ENCODE measurements at regions not wholly inside any gene's neighbourhood (a gene's known extent, or its start where the extent isn't known, plus 50 kb on each side); places are given as distances from the start of the nearest gene placed in this dataset.

DNA sequence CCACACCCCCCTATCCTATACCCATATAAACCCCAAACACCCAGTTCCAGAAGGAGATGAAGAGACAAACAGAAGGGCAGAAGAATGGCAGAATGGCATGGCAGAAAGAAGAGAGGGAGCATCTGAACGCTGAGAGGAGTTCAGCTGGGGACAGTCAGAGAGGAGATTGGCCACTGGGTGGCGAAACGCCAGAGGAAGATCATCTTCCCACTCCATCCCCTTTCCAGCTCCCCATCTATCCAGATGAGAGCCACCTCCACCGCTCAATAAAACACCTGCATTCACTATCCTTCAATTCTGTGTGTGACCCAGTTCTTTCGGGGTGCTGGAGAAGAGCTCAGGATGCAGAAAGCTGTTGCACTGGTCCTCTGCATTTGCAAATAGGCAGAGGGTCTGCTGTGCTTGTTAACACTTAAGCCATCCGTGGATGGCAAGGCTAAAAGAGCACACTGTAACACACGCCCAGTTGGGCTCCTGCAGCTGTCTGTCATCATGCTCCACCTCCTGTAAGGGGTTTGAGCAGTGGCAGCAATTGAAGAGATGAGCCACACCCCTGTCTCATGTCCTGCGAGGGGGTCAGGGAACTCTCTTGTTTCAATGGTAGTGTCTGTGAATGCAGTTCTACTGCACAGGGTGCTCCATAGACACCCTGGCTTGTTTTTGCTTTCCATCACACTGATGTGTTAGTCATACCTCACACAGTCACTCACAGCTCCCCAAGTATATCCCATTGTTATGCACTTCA lies 1034.8 kb upstream of the RBFOX1 start:
- H3K27ac Mint-ChIP-seq (ENCODE audit: unreplicated experiment): no peak overlapping the region
- no TSS peak for BruUV-seq (replicated peaks)
- no peak overlapping the region for H3K4me3 Mint-ChIP-seq (ENCODE audit: low read depth, unreplicated experiment)
- H3K36me3 Mint-ChIP-seq (ENCODE audit: insufficient read depth, unreplicated experiment): no peaks in the 10 kb centered on the region
- TF ChIP-seq, protein P1, sequence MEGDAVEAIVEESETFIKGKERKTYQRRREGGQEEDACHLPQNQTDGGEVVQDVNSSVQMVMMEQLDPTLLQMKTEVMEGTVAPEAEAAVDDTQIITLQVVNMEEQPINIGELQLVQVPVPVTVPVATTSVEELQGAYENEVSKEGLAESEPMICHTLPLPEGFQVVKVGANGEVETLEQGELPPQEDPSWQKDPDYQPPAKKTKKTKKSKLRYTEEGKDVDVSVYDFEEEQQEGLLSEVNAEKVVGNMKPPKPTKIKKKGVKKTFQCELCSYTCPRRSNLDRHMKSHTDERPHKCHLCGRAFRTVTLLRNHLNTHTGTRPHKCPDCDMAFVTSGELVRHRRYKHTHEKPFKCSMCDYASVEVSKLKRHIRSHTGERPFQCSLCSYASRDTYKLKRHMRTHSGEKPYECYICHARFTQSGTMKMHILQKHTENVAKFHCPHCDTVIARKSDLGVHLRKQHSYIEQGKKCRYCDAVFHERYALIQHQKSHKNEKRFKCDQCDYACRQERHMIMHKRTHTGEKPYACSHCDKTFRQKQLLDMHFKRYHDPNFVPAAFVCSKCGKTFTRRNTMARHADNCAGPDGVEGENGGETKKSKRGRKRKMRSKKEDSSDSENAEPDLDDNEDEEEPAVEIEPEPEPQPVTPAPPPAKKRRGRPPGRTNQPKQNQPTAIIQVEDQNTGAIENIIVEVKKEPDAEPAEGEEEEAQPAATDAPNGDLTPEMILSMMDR (IDR thresholded peaks at IDR 0.05; ENCODE audit: unreplicated experiment): no peak
- no peaks in the 10 kb centered on the region for H3K4me1 Mint-ChIP-seq (ENCODE audit: low read depth, unreplicated experiment)
- intact Hi-C loops (cut with micrococcal nuclease; ENCODE audit: unreplicated experiment): no loop called here
- CTCF ChIA-PET: no interaction called here
- H3K9me3 Mint-ChIP-seq (ENCODE audit: low read depth, unreplicated experiment): peaks cover 15% of the 10 kb centered on the region
- no peak for DNase-seq
- no peaks in the 10 kb centered on the region for H3K27me3 Mint-ChIP-seq (ENCODE audit: unreplicated experiment)

DNA sequence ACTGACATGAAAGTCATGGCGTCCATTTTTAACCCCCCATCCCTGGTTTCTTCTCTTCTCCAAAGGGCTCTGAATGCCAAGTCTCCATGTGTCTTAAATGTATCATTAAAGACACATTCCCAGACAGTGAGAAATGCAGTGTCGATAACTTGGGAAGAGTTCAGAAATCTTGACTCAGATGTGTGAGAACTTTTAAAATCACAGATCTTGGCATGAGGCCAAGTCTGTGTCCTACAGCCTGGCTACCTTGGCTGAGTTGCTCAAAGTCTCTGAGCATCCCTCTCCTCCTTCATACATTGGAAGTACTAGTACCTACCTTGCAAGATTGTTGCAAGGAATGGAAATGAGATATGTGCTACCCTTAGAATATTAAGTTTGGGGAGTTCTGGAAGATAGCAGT lies 1046.5 kb upstream of the RBFOX1 start:
- no peak for DNase-seq
- TF ChIP-seq, protein P1 (IDR thresholded peaks at IDR 0.05; ENCODE audit: unreplicated experiment): no peak
- Mint-ChIP-seq H3K4me1 (ENCODE audit: low read depth, unreplicated experiment) (no peaks in the 10 kb centered on the region), H3K9me3 (ENCODE audit: low read depth, unreplicated experiment) (peaks cover 16% of the 10 kb centered on the region), H3K36me3 (ENCODE audit: insufficient read depth, unreplicated experiment) (no peaks in the 10 kb centered on the region), H3K27me3 (ENCODE audit: unreplicated experiment) (no peaks in the 10 kb centered on the region), H3K27ac (ENCODE audit: unreplicated experiment) (no peak overlapping the region), H3K4me3 (ENCODE audit: low read depth, unreplicated experiment) (no peak overlapping the region)
- CTCF ChIA-PET: interaction anchor here (0.6 kb wide), 1 partner anchor 176 kb away, joined by 3 read pairs; no protein-coding TSS in a partner anchor
- BruUV-seq (replicated peaks): no TSS peak
- intact Hi-C loops (cut with micrococcal nuclease; ENCODE audit: unreplicated experiment): no loop called here

DNA sequence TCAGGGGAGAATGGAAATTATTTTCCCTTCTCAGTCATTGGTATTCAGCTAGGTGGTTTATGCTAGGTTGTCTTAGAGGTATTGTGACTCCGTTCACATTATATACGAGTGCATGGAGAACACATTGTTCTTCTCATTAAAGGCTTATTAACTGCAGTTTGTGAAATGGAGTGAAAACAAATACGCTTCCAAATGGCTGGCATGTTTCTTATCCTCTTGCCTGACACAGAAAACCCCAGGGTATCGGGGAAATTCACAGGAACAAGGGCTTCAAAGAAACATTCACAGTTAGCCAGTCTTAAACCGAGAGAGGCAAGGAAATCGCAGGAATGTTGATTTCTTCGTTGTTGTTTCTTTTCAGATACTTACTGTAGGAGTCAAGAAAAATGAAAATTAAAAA lies 1047.9 kb upstream of the RBFOX1 start:
- no peaks in the 10 kb centered on the region for H3K27me3 Mint-ChIP-seq (ENCODE audit: unreplicated experiment)
- intact Hi-C loops (cut with micrococcal nuclease; ENCODE audit: unreplicated experiment): no loop called here
- no peak for DNase-seq
- TF ChIP-seq, protein P1 (IDR thresholded peaks at IDR 0.05; ENCODE audit: unreplicated experiment): no peak
- H3K4me1 Mint-ChIP-seq (ENCODE audit: low read depth, unreplicated experiment): no peaks in the 10 kb centered on the region
- CTCF ChIA-PET: no interaction called here
- H3K27ac Mint-ChIP-seq (ENCODE audit: unreplicated experiment): no peak overlapping the region
- no peaks in the 10 kb centered on the region for H3K36me3 Mint-ChIP-seq (ENCODE audit: insufficient read depth, unreplicated experiment)
- no TSS peak for BruUV-seq (replicated peaks)
- H3K9me3 Mint-ChIP-seq (ENCODE audit: low read depth, unreplicated experiment): peaks cover 19% of the 10 kb centered on the region
- no peak overlapping the region for H3K4me3 Mint-ChIP-seq (ENCODE audit: low read depth, unreplicated experiment)

DNA sequence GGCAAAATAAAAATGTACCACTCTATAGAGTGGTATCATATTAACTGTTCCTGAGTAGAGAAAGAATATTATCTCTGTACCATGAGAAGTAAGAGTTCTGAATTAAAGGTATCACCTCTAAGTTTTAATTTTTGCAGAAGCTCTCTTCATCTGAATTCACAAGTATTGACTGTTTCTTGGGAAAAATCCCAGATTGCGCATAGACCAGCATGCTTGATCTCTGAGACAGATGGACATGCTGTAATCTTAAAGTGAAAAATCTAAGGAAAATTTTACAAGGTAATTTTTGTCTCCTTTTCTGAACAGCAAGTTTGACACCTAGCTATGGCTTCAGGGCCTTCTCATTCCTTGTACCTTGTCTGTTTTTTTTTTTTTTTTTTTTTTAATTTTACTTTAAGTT lies 1050.7 kb upstream of the RBFOX1 start:
- Mint-ChIP-seq H3K4me1 (ENCODE audit: low read depth, unreplicated experiment) (no peaks in the 10 kb centered on the region), H3K4me3 (ENCODE audit: low read depth, unreplicated experiment) (no peak overlapping the region), H3K9me3 (ENCODE audit: low read depth, unreplicated experiment) (peaks cover 19% of the 10 kb centered on the region), H3K27me3 (ENCODE audit: unreplicated experiment) (no peaks in the 10 kb centered on the region), H3K36me3 (ENCODE audit: insufficient read depth, unreplicated experiment) (no peaks in the 10 kb centered on the region), H3K27ac (ENCODE audit: unreplicated experiment) (no peak overlapping the region)
- TF ChIP-seq, protein P1 (IDR thresholded peaks at IDR 0.05; ENCODE audit: unreplicated experiment): no peak
- intact Hi-C loops (cut with micrococcal nuclease; ENCODE audit: unreplicated experiment): no loop called here
- DNase-seq: no peak
- BruUV-seq (replicated peaks): no TSS peak
- CTCF ChIA-PET: no interaction called here

Data from Calu3 (cell line).